HepG2 (cell line): ENCODE measurements at regions not wholly inside any gene's neighbourhood (a gene's known extent, or its start where the extent isn't known, plus 50 kb on each side); places are given as distances from the start of the nearest gene placed in this dataset.

Source experiments
- ATAC-seq: fragments of 200-7000 bp; cut with Tn5 transposase; 3 replicates; pipeline ENCODE4 v1.9.1; 2020; ENCODE audit warnings: mild to moderate bottlenecking, moderate library complexity
- BruUV-seq: library from RNA; stranded (reverse); fragments of 400-500 nt; replicated peaks from 2 replicates; lab custom pipeline; 2021; lab: Mats Ljungman, UMichigan
- CTCF ChIA-PET: fragments of 300-600 bp; formaldehyde crosslinking; extraction: SDS; loops from one replicate; lab custom pipeline; 2021; ENCODE audit warnings: low total read pairs, inconsistent platforms, low intra/inter-chr PET ratio; lab: Yijun Ruan, JAX
- POLR2A ChIA-PET: fragments of 350-600 bp; sonication (Branson Sonifier 250); formaldehyde crosslinking; loops from one replicate; lab custom pipeline; 2020; ENCODE audit warnings: antibody characterized with exemption, inconsistent platforms; lab: Yijun Ruan, JAX
- DNase-seq: peaks from one replicate; pipeline ENCODE4 v3.0.0-alpha.2; 2015; ENCODE audit warnings: low spot score
- FAIRE-seq: peaks from 3 replicates; lab custom pipeline; 2011; peaks lifted over from hg19 to GRCh38; lab: Jason Lieb, UNC
- H2AFZ ChIP-seq: one replicate; pipeline ENCODE4 v1.6.1; 2011; ENCODE audit warnings: low read length, inconsistent platforms
- H3K27ac ChIP-seq: fragments of 300-600 bp; 3 replicates; pipeline ENCODE4 v1.8.0; 2011; ENCODE audit warnings: mixed run types, mild to moderate bottlenecking, mixed read lengths, low read length, inconsistent platforms; ENCODE audit not compliant: insufficient read depth; ENCODE audit errors: extremely low read length
- H3K27me3 ChIP-seq, 2 experiments: fragments of 200-600 bp in 1 of 2; 2 replicates in 1 of 2; 3 replicates in 1 of 2; pipeline versions ENCODE4 v1.6.0 to v1.8.0; 2011; ENCODE audit warnings: low read length in 2 of 2, mild to moderate bottlenecking in 2 of 2, moderate library complexity in 2 of 2, inconsistent platforms in 1 of 2; ENCODE audit not compliant: insufficient read depth in 2 of 2, control insufficient read depth in 1 of 2
- H3K36me3 ChIP-seq, 2 experiments: fragments of 200-600 bp in 1 of 2; replicated peaks in 1 of 2; 2 replicates in 1 of 2; 3 replicates in 1 of 2; pipeline versions ENCODE4 v1.5.1 to v1.8.0; 2011; ENCODE audit warnings: low read length in 2 of 2, inconsistent platforms in 1 of 2; ENCODE audit not compliant: insufficient read depth in 2 of 2, control insufficient read depth in 1 of 2
- H3K4me1 ChIP-seq: 2 replicates; pipeline ENCODE4 v1.5.1; 2012; ENCODE audit warnings: low read length, inconsistent platforms; ENCODE audit not compliant: insufficient read depth
- H3K4me2 ChIP-seq: 2 replicates; pipeline ENCODE4 v1.6.0; 2011; ENCODE audit warnings: low read depth, low read length, inconsistent platforms
- H3K4me3 ChIP-seq, 3 experiments: fragments of 200-600 bp in 1 of 3; sonication (generic), shearing (Covaris generic) in 1 of 3; replicated peaks in 1 of 3; 2 replicates each; pipeline ENCODE4 v1.5.1; 2011 to 2016; ENCODE audit warnings: low read length in 3 of 3, inconsistent platforms in 2 of 3, low read depth in 2 of 3, mild to moderate bottlenecking in 2 of 3, control low read depth in 1 of 3, mixed read lengths in 1 of 3; ENCODE audit not compliant: insufficient read depth in 1 of 3
- H3K79me2 ChIP-seq: one replicate; pipeline ENCODE4 v1.6.1; 2011; ENCODE audit warnings: low read length, inconsistent platforms; ENCODE audit not compliant: insufficient read depth
- H3K9ac ChIP-seq: 2 replicates; pipeline ENCODE4 v1.6.0; 2011; ENCODE audit warnings: mild to moderate bottlenecking, low read depth, low read length, inconsistent platforms; ENCODE audit not compliant: insufficient read depth
- H3K9me3 ChIP-seq: 2 replicates; pipeline ENCODE4 v1.5.1; 2012; ENCODE audit warnings: mild to moderate bottlenecking, low read length
- H4K20me1 ChIP-seq: 2 replicates; pipeline ENCODE4 v1.6.0; 2011; ENCODE audit warnings: inconsistent platforms, mild to moderate bottlenecking, low read length, moderate library complexity; ENCODE audit not compliant: insufficient read depth
- ADNP ChIP-seq: sonication (generic); formaldehyde crosslinking; IDR thresholded peaks from 2 replicates; pipeline ENCODE4 v1.4.0; 2020; ENCODE audit warnings: missing genetic modification reagents
- FOXJ3 ChIP-seq: sonication (generic); formaldehyde crosslinking; IDR thresholded peaks from 2 replicates; pipeline ENCODE4 v1.4.0; 2020; ENCODE audit warnings: missing genetic modification reagents, mild to moderate bottlenecking, borderline replicate concordance
- LCORL ChIP-seq, 2 experiments: fragments of 450-650 bp in 1 of 2; sonication (generic) in 1 of 2; formaldehyde crosslinking in 1 of 2; IDR thresholded peaks; 2 replicates each; pipeline versions ENCODE4 v1.5.0 to v1.6.1; 2017 to 2020; ENCODE audit warnings: antibody characterized with exemption in 1 of 2, missing genetic modification reagents in 1 of 2
- MEF2D ChIP-seq: sonication (generic); formaldehyde crosslinking; IDR thresholded peaks from 2 replicates; pipeline ENCODE4 v1.5.1; 2020; ENCODE audit warnings: mild to moderate bottlenecking, missing genetic modification reagents
- MLX ChIP-seq: IDR thresholded peaks from 2 replicates; pipeline ENCODE4 v1.6.1; 2016
- TSC22D2 ChIP-seq: sonication (generic); formaldehyde crosslinking; IDR thresholded peaks from 2 replicates; pipeline ENCODE4 v1.5.1; 2020; ENCODE audit warnings: missing genetic modification reagents, mild to moderate bottlenecking, borderline replicate concordance
- ZNF512 ChIP-seq: sonication (generic); formaldehyde crosslinking; IDR thresholded peaks from 2 replicates; pipeline ENCODE4 v1.4.0; 2020; ENCODE audit warnings: mild to moderate bottlenecking, missing genetic modification reagents
- ZSCAN31 ChIP-seq: sonication (generic); formaldehyde crosslinking; IDR thresholded peaks from 2 replicates; pipeline ENCODE4 v1.5.0; 2020; ENCODE audit warnings: low read depth, mild to moderate bottlenecking, missing genetic modification reagents
- WGBS: methylation state at CpG from one replicate; pipeline ENCODE4 v1.1.6; 2017; ENCODE audit warnings: low lambda C conversion rate; 5-methylcytosine and 5-hydroxymethylcytosine counted together
- in situ Hi-C: cut with HindIII; loops from 2 replicates; pipeline ENCODE4 v1.10.0; 2017; ENCODE audit warnings: low pct_unique_long_range_greater_than_20kb; ENCODE audit not compliant: extremely low pct_ligation_motif_present
- intact Hi-C: fragments of 100-400 bp; cut with micrococcal nuclease; formaldehyde crosslinking; loops from one replicate; pipeline ENCODE4 v1.10.0; 2022; ENCODE audit not compliant: unreplicated experiment
- TF ChIP-seq, protein P1 (sequence below): sonication (generic); formaldehyde crosslinking; IDR thresholded peaks from 2 replicates; pipeline ENCODE4 v1.5.0; 2020; ENCODE audit warnings: mild to moderate bottlenecking, missing genetic modification reagents, moderate library complexity

DNA sequence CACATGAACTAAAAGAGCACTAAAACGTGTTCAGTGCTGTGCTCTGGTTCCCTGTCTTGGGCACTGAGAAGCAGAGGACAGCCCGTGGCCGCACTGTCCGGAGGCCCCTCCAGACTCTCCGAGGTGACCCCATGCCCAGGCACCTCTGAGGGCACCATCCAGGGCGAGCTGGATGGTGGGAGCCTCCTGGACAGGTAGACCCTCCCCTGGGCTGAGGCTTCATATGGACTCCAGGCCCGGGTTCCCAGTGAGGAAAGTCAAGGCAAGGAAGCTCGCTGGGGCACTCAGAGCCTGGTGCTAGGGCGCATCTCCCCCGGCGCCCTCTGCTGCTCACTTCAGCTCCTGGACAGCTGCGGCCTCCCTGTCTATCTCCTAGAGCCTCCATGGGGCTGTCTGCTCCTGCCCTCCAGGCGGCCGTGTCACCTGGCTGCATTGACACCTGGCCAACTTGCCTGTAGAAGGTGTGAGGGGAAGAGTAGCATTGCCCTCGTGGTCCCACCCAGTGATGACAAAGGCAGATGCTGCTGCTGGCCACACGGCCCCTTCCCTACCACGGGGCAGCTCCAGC, 178.2 kb upstream of the IRX1 start:
- no peaks in the 10 kb centered on the region for H3K27me3 ChIP-seq
- H3K4me3 ChIP-seq, result no peak overlapping the region
- ChIA-PET CTCF (no interaction called here), POLR2A (no interaction called here)
- ATAC-seq (peak; percentile 83), DNase-seq (no peak), FAIRE-seq (no peak)
- H3K36me3 ChIP-seq, result no peaks in the 10 kb centered on the region
- no peak overlapping the region for H3K27ac ChIP-seq
- intact Hi-C loops, result no loop called here
- TF ChIP-seq LCORL (IDR thresholded peaks at IDR 0.05), result no peak
- TF ChIP-seq LCORL (CRISPR knock-in tag; IDR thresholded peaks at IDR 0.05), result no peak
- no peak for TF ChIP-seq TSC22D2
- TF ChIP-seq MLX, result no peak
- TF ChIP-seq ZSCAN31 (CRISPR knock-in tag), result no peak
- TF ChIP-seq, protein P1, sequence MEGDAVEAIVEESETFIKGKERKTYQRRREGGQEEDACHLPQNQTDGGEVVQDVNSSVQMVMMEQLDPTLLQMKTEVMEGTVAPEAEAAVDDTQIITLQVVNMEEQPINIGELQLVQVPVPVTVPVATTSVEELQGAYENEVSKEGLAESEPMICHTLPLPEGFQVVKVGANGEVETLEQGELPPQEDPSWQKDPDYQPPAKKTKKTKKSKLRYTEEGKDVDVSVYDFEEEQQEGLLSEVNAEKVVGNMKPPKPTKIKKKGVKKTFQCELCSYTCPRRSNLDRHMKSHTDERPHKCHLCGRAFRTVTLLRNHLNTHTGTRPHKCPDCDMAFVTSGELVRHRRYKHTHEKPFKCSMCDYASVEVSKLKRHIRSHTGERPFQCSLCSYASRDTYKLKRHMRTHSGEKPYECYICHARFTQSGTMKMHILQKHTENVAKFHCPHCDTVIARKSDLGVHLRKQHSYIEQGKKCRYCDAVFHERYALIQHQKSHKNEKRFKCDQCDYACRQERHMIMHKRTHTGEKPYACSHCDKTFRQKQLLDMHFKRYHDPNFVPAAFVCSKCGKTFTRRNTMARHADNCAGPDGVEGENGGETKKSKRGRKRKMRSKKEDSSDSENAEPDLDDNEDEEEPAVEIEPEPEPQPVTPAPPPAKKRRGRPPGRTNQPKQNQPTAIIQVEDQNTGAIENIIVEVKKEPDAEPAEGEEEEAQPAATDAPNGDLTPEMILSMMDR (CRISPR knock-in tag), result peak; percentile 15; the same call in 1 of the 2 replicates
- no peak for TF ChIP-seq FOXJ3 (CRISPR knock-in tag)
- no peak for TF ChIP-seq ADNP (CRISPR knock-in tag)
- no peak for TF ChIP-seq ZNF512 (CRISPR knock-in tag)
- no peak for TF ChIP-seq MEF2D (CRISPR knock-in tag)
- no TSS peak for BruUV-seq
- no peaks in the 10 kb centered on the region for H3K4me1 ChIP-seq
- H3K9ac ChIP-seq, result no peak overlapping the region
- no peak overlapping the region for H3K4me2 ChIP-seq
- no peaks in the 10 kb centered on the region for H4K20me1 ChIP-seq
- in situ Hi-C loops, result no loop called here
- no peaks in the 10 kb centered on the region for H3K79me2 ChIP-seq
- no peaks in the 10 kb centered on the region; the same call in 1 of the 2 replicates for H3K9me3 ChIP-seq
- 0% methylated on average over 2 of the region's 17 CpGs for WGBS
- no peak overlapping the region for H2AFZ ChIP-seq
